IPS-NIHi7 (cell line): ENCODE measurements at regions not wholly inside any gene's neighbourhood (a gene's known extent, or its start where the extent isn't known, plus 50 kb on each side); places are given as distances from the start of the nearest gene placed in this dataset.
"Not testable (repeated sequence)": the region's sequence is repeated elsewhere in the genome, so short reads cannot be mapped to it uniquely, and the experiment has no call there.

ENCODE experiments used
- DNase-seq: peaks from one replicate; pipeline ENCODE4 v3.0.0; 2012; ENCODE audit warnings: mixed read lengths; ENCODE audit errors: extremely low spot score

- DNase-seq: no peak
These were observed 213.5 kb upstream of the NRIP1 start for GRCh38 chr21:15278279-15278678.

DNA sequence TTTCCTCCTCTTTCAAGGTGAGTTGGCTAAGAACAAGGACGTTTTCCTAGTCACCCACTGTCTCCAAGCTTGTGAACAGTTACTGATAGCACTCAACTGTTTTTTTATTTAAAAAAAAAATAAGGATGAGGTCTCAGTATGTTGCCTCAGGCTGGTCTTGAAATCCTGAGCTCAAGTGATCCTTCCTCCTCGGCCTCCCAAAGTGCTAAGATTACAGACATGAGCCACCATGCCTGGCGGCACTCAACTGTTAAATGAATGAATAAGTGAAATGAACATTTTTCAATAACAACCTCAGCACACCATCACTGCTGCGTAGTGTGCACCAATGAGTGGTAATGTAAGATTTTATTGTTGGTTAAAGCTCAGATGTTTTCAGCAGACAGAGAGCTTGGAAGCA is 214.1 kb upstream of the NRIP1 start:
- DNase-seq: no peak

GRCh38 chr21:15279482-15279881 is 214.7 kb upstream of the NRIP1 start:
- no peak for DNase-seq

- no peak for DNase-seq
These were observed 216.9 kb upstream of the NRIP1 start for GRCh38 chr21:15281714-15282113.

DNA sequence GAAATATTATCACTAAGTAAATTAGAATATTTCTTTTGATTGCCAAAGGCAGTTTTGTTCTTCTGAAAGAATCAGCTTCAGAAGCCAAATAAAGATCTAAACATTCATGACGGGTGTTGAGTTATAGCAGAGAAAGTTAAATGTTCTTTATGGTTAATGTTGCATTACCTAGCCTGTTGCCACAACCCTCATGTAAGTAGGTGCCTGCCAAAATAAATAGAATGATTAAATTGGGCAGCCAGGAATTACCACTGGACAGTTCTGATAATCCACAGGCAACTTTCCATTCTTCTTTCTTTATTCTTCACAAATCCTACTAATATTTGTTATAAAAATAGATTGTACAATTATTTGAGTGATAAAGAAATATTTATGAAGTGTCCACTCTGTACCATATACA is 217.9 kb upstream of the NRIP1 start:
- no peak for DNase-seq

GRCh38 chr21:15283138-15283537 is 218.3 kb upstream of the NRIP1 start:
- DNase-seq: no peak

DNA sequence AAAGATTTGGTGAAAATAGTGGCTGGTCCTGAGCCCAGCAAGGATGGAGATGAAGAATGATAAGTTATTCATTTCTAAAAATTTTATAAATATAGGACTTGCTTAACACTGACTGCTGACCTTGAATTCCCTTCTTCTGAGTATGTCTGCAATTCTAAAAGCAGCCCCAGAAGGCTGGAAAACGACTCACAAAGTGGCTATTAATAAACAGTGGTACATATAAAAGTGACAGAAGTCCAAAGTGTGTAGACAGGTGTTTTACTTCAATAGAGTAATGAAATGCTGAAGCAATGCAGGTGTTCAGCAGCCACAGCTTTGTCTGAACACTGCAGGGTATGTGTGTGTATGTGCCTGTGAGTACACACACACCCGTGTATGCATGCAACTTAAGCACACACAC is 219.0 kb upstream of the NRIP1 start:
- DNase-seq: no peak

DNA sequence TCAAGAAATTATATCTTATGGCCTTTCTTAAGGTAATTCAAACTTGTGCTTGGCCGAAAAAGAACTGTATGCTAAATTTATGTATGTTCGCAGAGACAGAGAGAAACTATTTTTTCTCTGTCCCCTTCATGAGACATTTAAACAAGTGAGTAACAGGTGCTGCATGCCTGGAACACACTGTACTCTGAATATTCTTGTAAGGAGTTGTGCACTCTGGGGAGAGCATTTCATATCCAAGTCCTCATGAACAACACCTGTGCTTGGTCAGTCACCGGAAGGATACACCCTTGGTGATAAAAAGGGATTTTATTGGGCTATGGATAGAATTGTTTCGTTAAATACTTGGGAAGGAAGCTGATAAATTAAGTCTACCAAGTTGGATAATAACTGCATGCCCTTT is 220.8 kb upstream of the NRIP1 start:
- no peak for DNase-seq

GRCh38 chr21:15289246-15289645 is 224.4 kb upstream of the NRIP1 start:
- no peak for DNase-seq

- peak; percentile 69 for DNase-seq
These were observed 225.4 kb upstream of the NRIP1 start for GRCh38 chr21:15289896-15290841.

DNA sequence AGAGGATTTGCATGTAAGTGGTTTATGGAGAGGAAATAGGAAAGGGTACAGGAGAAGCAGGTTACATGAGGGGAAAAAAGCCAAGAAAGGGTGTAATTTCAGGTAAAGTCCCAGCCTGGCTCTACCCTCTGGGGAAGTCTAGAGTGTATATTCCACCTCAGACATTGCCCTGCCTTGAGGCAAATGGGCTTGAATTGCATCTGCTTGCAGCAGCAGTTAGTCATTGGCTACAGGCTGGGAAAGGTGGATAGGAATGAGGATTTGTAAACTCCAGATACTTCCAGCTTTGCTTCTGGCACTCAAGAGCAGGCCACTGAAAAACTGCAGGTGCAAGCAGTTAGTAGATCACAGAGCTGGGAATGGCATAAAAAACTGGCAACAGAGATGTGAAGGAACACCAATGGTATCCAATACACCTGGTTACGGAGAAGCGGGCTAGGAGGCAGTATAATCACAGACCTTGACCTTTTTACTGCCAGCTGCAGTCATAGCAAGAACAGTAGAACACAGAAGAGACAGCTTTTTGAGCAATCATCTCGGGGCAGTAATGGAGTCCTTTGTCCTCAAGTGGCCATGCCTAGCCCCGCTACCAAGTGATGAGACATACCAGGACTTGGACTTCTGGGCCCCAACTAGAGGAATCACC is 226.9 kb upstream of the NRIP1 start:
- DNase-seq: no peak

DNA sequence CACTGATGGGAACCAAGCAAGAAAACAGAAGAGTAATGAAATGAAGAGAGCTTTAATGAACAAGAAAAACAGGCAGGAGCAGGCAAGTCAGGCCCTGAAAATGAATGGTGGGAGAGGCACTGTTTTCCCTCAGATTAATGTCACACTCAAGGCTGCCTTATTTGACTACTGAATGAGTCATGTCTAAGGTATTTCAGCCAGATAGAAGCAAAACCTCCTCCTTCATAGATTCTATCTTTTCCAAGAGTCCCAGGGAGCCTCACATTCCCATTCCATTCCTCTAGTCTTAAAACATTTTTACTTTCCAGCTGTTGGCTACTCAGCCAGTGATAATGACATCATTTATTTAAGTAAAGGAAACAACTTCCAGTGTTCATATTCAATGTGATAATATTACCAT is 228.4 kb upstream of the NRIP1 start:
- DNase-seq: peak; percentile 55

DNA sequence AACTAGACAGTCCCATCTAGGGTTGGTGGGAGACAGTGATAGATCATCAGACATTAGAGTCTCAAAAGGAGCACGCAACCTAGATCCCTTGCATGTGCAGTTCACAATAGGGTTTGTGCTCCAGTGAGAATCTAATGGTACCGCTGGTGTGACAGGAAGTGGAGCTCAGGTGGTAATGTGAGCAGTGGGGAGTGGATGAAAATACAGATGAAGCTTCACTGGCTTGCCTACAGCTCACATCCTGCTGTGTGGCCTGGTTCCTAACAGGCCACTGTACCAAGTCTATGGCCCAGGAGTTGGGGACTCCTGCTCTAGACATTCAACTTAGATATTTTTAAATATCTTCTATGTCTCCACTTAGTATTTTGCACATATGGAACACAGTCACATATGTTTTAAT is 231.1 kb upstream of the NRIP1 start:
- no peak for DNase-seq

DNA sequence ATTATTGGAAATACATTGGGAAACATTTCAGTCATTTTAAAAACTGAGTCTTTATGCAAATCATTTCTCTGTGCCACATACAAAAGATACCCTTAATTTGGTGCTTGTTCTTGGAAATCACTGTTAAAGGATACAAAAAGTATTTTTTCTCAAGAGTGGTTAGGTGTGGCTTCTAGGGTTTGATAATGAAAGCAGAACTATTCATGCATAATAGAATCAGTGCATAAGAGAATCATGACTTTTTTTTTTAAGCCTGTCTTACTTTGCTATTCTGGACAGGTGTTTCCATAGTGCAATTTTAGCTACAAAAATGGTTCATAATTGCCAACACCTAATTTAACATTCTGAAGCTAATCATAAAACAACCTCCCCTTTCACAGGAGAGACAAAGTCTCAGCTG is 233.0 kb upstream of the NRIP1 start:
- no peak for DNase-seq

GRCh38 chr21:15298306-15298705 is 233.5 kb upstream of the NRIP1 start:
- DNase-seq: no peak

DNA sequence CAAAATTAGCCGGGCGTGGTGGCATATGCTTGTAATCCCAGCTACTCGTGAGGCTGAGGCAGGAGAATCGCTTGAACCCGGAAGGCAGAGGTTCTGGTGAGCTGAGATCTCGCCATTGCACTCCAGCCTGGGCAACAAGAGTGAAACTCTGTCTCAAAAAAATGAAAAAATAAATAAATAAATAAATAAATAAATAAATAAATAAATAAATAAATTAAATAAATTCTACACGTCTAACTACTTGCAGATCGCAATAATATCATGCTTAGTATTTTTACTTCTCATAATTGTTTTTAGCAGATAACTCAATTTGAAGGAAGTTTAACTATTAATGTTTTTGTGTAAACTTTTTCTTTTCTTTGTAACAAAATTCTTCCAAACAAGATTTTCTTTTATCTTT is 234.0 kb upstream of the NRIP1 start:
- not testable (repeated sequence) for DNase-seq

DNA sequence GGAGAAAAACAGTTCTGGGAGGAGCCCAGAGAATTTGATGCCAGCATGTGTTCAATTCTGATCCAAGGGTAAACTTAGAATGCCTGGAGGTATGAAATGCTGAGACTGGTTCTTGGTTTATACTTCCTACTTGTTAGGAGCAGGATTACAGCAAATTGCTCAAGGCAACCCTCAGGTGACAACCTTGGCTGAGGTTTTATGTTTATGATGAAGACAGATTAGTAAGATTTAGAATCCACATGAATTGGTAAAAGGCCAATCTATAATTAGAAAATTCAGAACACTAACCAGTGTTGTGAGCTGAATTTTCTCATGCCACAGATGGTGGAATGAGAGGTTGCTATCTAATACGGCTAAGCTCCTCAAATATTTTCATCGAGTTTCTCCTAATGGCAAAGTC is 235.3 kb upstream of the NRIP1 start:
- no peak for DNase-seq

DNA sequence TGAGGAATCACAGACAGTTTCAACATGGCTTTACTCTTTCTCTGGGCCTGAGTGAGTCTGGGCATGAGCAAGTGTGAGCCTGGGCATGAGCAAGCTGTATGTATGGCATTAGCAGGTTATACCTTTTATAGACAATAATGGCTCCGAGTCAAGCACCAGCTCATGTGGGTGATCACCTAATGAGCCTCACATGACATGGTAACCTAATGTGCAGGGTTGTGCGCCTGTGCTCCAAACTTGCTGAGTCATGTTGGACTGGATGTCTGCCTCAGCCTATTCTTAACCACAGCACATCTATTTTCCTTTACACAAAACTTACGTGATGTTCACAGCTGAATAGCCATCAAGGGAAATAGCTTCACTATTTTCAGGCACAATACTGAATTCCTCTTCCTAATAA is 236.2 kb upstream of the NRIP1 start:
- no peak for DNase-seq

- DNase-seq: no peak
These were observed 236.9 kb upstream of the NRIP1 start for GRCh38 chr21:15301736-15302135.

DNA sequence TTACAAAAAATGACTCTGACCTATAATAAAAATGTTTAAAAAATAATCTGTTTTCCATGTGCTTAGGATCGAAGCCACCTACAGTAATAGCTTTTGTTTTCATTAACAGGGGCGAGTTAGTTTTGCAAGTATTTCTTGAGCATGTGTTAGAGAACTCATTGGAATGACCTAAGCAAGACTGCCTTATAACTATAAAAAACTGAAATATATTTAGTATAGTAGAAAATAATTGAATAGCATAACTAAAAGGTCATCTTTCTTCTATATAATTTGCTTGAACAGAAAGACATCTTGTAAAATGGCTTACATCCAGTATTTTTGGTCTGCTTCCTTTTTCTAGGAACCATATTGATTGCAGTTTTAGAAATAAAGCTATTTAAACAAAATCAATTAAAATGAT is 241.5 kb upstream of the NRIP1 start:
- DNase-seq: no peak

DNA sequence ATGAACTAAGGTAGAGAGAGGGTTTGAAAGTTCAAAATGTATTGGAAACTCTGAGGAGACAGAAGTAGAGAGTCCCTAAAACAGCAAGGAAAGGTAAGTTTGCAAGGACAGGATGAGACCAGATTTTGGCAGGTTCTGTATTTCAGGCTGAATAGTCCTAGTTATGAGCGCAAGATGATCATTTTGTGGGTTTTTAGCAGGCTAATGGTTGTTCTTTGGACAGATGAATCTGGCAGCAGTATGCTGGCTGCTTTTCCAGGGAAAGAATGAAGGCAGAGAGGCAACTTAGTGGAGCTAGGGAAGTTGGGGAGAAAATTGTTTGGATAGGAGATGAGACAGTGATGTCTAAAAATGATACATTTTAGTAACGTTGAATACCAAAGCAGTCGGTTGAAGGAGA is 243.5 kb upstream of the NRIP1 start:
- no peak for DNase-seq

DNA sequence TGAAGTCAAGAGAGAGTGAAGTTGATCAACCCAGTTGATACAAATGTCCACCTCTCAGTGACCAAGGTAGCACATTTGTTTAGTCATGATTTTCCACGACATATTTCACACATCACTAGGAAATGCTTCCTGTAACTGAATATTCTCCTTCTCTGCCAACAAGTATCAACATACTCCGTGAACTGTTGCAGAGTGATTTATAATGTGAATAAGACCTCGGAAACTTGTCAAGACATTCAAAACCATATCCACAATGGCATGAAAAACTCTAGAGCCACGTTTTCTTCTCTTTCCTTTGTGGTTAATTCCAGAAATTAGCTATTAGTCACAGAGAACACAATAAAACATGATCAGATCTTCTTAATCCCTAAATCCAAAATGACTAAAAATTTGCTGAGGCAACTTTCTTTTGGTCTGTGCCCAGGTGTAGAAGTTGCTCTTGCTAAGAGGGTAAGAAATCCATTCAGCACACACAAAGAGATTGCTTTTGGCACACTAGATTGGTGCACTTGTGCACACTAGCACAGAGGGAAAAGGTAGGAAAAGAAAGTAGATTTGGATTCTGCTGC is 244.3 kb upstream of the NRIP1 start:
- DNase-seq: no peak

DNA sequence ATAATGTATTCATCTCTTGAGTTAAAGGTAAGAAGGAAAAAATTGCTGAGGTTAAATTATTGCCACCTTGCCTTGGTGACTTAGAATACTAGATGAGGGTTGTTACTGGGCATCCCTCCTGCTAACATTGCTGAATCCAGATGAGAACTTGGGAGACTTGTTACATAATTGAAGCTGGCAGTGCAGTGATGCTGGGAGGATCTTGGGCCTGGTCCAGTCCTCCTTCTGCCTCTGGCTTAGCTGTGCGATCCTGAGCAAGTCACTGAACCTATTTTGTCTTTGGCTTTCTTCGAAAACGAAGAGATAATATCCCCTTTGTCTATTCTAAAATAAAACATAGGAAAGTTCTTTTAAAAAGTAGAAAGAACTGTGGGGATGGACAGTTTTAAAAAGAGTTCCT is 244.9 kb upstream of the NRIP1 start:
- no peak for DNase-seq
